ENCODE measurements at regions not wholly inside any gene's neighbourhood (a gene's known extent, or its start where the extent isn't known, plus 50 kb on each side); places are given as distances from the start of the nearest gene placed in this dataset.

DNA sequence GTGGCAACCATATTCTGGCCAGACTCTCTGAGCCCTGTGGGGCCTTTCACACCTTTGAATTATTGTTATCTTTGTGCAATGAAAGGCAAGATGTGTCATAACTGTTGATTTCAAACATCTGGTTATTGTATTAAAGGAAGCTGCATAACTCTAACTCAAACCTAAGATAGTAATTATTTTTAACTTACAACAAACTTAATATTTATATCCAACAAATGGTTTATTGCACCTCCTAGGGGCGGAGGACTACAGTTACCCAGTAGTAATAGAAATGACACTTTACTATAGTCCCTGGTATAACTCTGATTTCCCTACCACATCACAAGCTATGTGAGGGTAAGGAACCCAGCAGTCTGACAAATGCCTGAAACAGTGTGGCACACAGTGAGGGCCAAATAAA, 363.9 kb upstream of the SUCLG2 start:
- TF ChIP-seq CHD2 (IDR thresholded peaks at IDR 0.05; ENCODE audit: low read length) (no peak), SUZ12 (IDR thresholded peaks at IDR 0.05; ENCODE audit: low read length) (no peak)
